ENCODE measurements at regions not wholly inside any gene's neighbourhood (a gene's known extent, or its start where the extent isn't known, plus 50 kb on each side); places are given as distances from the start of the nearest gene placed in this dataset.

- Histone ChIP-seq H3K4me3 (ENCODE audit: low read length) (no peak overlapping the region), H3K9me2 (replicated peaks; ENCODE audit: insufficient read depth, low read length) (no peaks in the 10 kb centered on the region; the same call in 1 of the 2 replicates), H3K9me3 (replicated peaks; ENCODE audit: insufficient read depth, low read length) (no peaks in the 10 kb centered on the region), H3K27me3 (replicated peaks; ENCODE audit: insufficient read depth, low read length) (no peaks in the 10 kb centered on the region), H3K36me3 (replicated peaks; ENCODE audit: insufficient read depth, low read length) (no peaks in the 10 kb centered on the region), H2AFZ (ENCODE audit: low read length) (no peak overlapping the region), H3K4me1 (ENCODE audit: low read length) (no peaks in the 10 kb centered on the region), H3K4me2 (ENCODE audit: low read depth, low read length) (peak overlapping the region; percentile 21; the same call in 1 of the 2 replicates), H4K20me1 (ENCODE audit: insufficient read depth, low read length) (no peaks in the 10 kb centered on the region), H3F3A (ENCODE audit: insufficient read depth, low read length) (no peaks in the 10 kb centered on the region), H3K79me2 (ENCODE audit: low read length) (no peaks in the 10 kb centered on the region), H3K27ac (ENCODE audit: low read length) (no peak overlapping the region), H3K9ac (ENCODE audit: low read length) (no peak overlapping the region)
- TF ChIP-seq EZH2phosphoT487 (IDR thresholded peaks at IDR 0.05; ENCODE audit: low read length) = no peak
- no peak for DNase-seq
Observed at GRCh38 chr18:75784390-75784789, 356.9 kb upstream of the SMIM21 start.

DNA sequence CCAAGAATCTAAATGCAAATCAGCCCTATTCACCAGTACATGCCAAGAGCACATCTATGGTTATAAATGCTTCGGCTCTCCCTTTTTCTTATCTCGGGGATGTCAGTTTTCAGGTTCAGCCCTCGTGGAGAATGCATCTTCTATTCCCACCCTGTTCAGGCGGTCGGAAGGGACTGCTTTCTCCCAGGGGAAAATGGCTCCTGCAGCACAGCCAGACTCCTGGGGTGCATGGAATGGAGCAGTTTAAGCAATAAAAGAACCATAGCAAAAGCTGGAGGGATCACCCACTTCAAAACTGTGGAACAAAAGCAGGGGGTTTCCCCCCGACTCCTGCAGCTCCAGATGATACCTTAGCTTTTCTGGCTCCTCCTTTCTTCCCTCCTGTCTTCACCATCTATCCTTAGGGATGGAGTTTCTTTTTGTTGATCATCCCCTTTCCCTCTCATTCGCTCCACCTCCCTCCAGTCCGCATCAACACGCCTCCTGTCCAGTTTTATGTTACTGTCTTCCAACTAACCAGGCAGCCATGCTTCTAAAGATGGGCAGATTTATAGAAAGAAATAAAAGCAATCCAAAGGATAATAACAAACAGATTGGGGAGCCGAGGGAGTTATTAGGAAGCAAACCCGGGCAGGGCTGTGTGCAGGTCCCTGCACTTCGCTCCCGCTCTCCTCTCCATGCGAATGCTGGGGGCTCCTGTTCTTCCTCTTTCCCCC, 356.2 kb upstream of the SMIM21 start:
- no peak for TF ChIP-seq EZH2phosphoT487 (IDR thresholded peaks at IDR 0.05; ENCODE audit: low read length)
- no peak for TF ChIP-seq CTCF (IDR thresholded peaks at IDR 0.05; ENCODE audit: low read length)
- TF ChIP-seq EZH2 (optimal IDR thresholded peaks at IDR 0.05; ENCODE audit: low read depth, low read length) = no peak
- H3K9me2 ChIP-seq (replicated peaks; ENCODE audit: insufficient read depth, low read length) = no peaks in the 10 kb centered on the region; the same call in 1 of the 2 replicates
- no peak overlapping the region for H3K9ac ChIP-seq (ENCODE audit: low read length)
- H3K79me2 ChIP-seq (ENCODE audit: low read length) = no peaks in the 10 kb centered on the region
- H3K27me3 ChIP-seq (replicated peaks; ENCODE audit: insufficient read depth, low read length) = no peaks in the 10 kb centered on the region
- no peak overlapping the region for H3K27ac ChIP-seq (ENCODE audit: low read length)
- no peaks in the 10 kb centered on the region for H3K4me1 ChIP-seq (ENCODE audit: low read length)
- H3F3A ChIP-seq (ENCODE audit: insufficient read depth, low read length) = no peaks in the 10 kb centered on the region
- no peak overlapping the region for H3K4me2 ChIP-seq (ENCODE audit: low read depth, low read length)
- DNase-seq = no peak
- no peaks in the 10 kb centered on the region for H3K9me3 ChIP-seq (replicated peaks; ENCODE audit: insufficient read depth, low read length)
- H4K20me1 ChIP-seq (ENCODE audit: insufficient read depth, low read length) = no peaks in the 10 kb centered on the region
- H2AFZ ChIP-seq (ENCODE audit: low read length) = no peak overlapping the region
- H3K4me3 ChIP-seq (ENCODE audit: low read length) = no peak overlapping the region
- no peaks in the 10 kb centered on the region for H3K36me3 ChIP-seq (replicated peaks; ENCODE audit: insufficient read depth, low read length)

DNA sequence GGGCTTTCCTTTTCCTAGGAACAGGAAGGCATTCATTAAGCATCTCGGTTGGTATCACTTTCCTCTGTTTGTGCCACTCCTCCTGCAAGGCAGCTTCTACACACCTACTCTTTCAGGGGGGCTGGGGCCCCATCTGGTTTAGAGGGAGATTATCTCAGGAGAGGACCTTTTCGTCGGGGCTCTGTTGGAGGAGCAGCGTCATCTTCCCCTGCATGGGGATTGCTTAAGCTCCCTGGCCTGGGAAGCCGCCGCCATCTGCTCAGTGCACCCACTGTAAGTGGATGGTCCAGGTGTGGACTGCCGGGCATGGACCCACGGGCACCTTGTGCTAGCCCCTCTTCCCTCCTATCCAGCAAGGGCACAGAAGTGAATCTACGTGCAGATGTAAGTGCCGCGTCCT, 355.3 kb upstream of the SMIM21 start:
- Histone ChIP-seq H3K27me3 (replicated peaks; ENCODE audit: insufficient read depth, low read length) (no peaks in the 10 kb centered on the region), H3K36me3 (replicated peaks; ENCODE audit: insufficient read depth, low read length) (no peaks in the 10 kb centered on the region), H3K79me2 (ENCODE audit: low read length) (no peaks in the 10 kb centered on the region), H3K4me3 (ENCODE audit: low read length) (no peak overlapping the region), H2AFZ (ENCODE audit: low read length) (no peak overlapping the region), H3K9me2 (replicated peaks; ENCODE audit: insufficient read depth, low read length) (no peaks in the 10 kb centered on the region; the same call in 1 of the 2 replicates), H4K20me1 (ENCODE audit: insufficient read depth, low read length) (no peaks in the 10 kb centered on the region), H3K4me1 (ENCODE audit: low read length) (no peaks in the 10 kb centered on the region), H3K27ac (ENCODE audit: low read length) (no peak overlapping the region), H3F3A (ENCODE audit: insufficient read depth, low read length) (no peaks in the 10 kb centered on the region), H3K4me2 (ENCODE audit: low read depth, low read length) (no peak overlapping the region), H3K9ac (ENCODE audit: low read length) (no peak overlapping the region), H3K9me3 (replicated peaks; ENCODE audit: insufficient read depth, low read length) (no peaks in the 10 kb centered on the region)
- TF ChIP-seq CTCF (IDR thresholded peaks at IDR 0.05; ENCODE audit: low read length) = no peak
- TF ChIP-seq EZH2 (optimal IDR thresholded peaks at IDR 0.05; ENCODE audit: low read depth, low read length) = no peak
- no peak for TF ChIP-seq EZH2phosphoT487 (IDR thresholded peaks at IDR 0.05; ENCODE audit: low read length)
- no peak for DNase-seq

DNA sequence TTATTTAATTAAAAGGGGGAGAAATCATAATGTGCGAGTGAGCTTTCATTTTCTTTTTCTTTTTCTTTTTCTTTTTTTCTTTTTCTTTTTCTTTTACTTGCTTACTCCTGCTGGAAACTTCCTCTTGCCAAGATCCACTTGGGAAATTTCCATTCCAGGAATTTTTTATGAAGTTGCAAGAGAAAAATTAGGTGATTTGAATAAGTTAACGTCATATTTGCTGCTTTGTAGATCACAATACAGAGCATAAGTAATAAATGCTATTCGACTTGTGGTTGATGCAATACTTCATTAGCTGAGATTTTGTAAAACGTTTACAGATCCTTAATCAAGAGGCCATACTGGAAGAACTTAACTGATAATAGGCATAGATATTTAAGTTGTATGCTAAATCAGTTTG, 354.7 kb upstream of the SMIM21 start:
- Histone ChIP-seq H3K4me1 (ENCODE audit: low read length) (no peaks in the 10 kb centered on the region), H3K36me3 (replicated peaks; ENCODE audit: insufficient read depth, low read length) (no peaks in the 10 kb centered on the region), H3K9ac (ENCODE audit: low read length) (no peak overlapping the region), H3K9me2 (replicated peaks; ENCODE audit: insufficient read depth, low read length) (no peaks in the 10 kb centered on the region; the same call in 1 of the 2 replicates), H3F3A (ENCODE audit: insufficient read depth, low read length) (no peaks in the 10 kb centered on the region), H2AFZ (ENCODE audit: low read length) (no peak overlapping the region), H3K9me3 (replicated peaks; ENCODE audit: insufficient read depth, low read length) (no peaks in the 10 kb centered on the region), H3K27ac (ENCODE audit: low read length) (no peak overlapping the region), H3K27me3 (replicated peaks; ENCODE audit: insufficient read depth, low read length) (no peaks in the 10 kb centered on the region), H4K20me1 (ENCODE audit: insufficient read depth, low read length) (no peaks in the 10 kb centered on the region), H3K4me3 (ENCODE audit: low read length) (no peak overlapping the region), H3K79me2 (ENCODE audit: low read length) (no peaks in the 10 kb centered on the region), H3K4me2 (ENCODE audit: low read depth, low read length) (no peak overlapping the region)
- TF ChIP-seq EZH2 (optimal IDR thresholded peaks at IDR 0.05; ENCODE audit: low read depth, low read length) (no peak), EZH2phosphoT487 (IDR thresholded peaks at IDR 0.05; ENCODE audit: low read length) (no peak), CTCF (IDR thresholded peaks at IDR 0.05; ENCODE audit: low read length) (no peak)
- no peak for DNase-seq
